Neural progenitor cell (in vitro differentiated cells): ENCODE measurements at regions not wholly inside any gene's neighbourhood (a gene's known extent, or its start where the extent isn't known, plus 50 kb on each side); places are given as distances from the start of the nearest gene placed in this dataset.

Experiments used
- EZH2 ChIP-seq: fragments of 200-600 bp; sonication (generic); IDR thresholded peaks from 2 replicates; pipeline ENCODE4 v1.6.1; 2017; ENCODE audit warnings: antibody characterized with exemption, mild to moderate bottlenecking, moderate library complexity
- EZH2phosphoT487 ChIP-seq: fragments of 200-600 bp; sonication (generic); IDR thresholded peaks from 2 replicates; pipeline ENCODE4 v1.6.1; 2017; ENCODE audit warnings: antibody characterized with exemption
- TF ChIP-seq, protein P1 (sequence below): fragments of 200-600 bp; sonication (generic); IDR thresholded peaks from 2 replicates; pipeline ENCODE4 v1.5.1; 2017; ENCODE audit warnings: antibody characterized with exemption, mild to moderate bottlenecking

- TF ChIP-seq, protein P1, sequence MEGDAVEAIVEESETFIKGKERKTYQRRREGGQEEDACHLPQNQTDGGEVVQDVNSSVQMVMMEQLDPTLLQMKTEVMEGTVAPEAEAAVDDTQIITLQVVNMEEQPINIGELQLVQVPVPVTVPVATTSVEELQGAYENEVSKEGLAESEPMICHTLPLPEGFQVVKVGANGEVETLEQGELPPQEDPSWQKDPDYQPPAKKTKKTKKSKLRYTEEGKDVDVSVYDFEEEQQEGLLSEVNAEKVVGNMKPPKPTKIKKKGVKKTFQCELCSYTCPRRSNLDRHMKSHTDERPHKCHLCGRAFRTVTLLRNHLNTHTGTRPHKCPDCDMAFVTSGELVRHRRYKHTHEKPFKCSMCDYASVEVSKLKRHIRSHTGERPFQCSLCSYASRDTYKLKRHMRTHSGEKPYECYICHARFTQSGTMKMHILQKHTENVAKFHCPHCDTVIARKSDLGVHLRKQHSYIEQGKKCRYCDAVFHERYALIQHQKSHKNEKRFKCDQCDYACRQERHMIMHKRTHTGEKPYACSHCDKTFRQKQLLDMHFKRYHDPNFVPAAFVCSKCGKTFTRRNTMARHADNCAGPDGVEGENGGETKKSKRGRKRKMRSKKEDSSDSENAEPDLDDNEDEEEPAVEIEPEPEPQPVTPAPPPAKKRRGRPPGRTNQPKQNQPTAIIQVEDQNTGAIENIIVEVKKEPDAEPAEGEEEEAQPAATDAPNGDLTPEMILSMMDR = no peak
- TF ChIP-seq EZH2 (no peak), EZH2phosphoT487 (no peak)
These were observed 69.6 kb upstream of the TMED7 start for GRCh38 chr5:115695310-115695880.
